Peyer's patch (tissue), 4 donors: ENCODE measurements at regions not wholly inside any gene's neighbourhood (a gene's known extent, or its start where the extent isn't known, plus 50 kb on each side); places are given as distances from the start of the nearest gene placed in this dataset.

Experiments
- CTCF ChIP-seq, 6 experiments: fragments of 450-650 bp in 4 of 6; fragments of 200-600 bp in 2 of 6; sonication (generic) in 1 of 6; IDR thresholded peaks; one replicate each; pipeline ENCODE4 v1.5.1; 2017 to 2019; ENCODE audit warnings: antibody characterized with exemption in 6 of 6, mild to moderate bottlenecking in 3 of 6, moderate library complexity in 1 of 6
- POLR2A ChIP-seq, 2 donors: fragments of 450-650 bp; IDR thresholded peaks; one replicate each; pipeline ENCODE4 v1.5.1; 2017; ENCODE audit warnings: antibody characterized with exemption in 2 of 2, mild to moderate bottlenecking in 2 of 2, moderate library complexity in 2 of 2

GRCh38 chr2:48092846-48093803, 186.8 kb upstream of the FBXO11 start:
- TF ChIP-seq CTCF (IDR thresholded peaks at IDR 0.05) (no peak), POLR2A (IDR thresholded peaks at IDR 0.05) (no peak)
